GM21717 (cell line): ENCODE measurements at regions not wholly inside any gene's neighbourhood (a gene's known extent, or its start where the extent isn't known, plus 50 kb on each side); places are given as distances from the start of the nearest gene placed in this dataset.

ENCODE experiments used
- ATAC-seq: cut with Tn5 transposase; IDR thresholded peaks from one replicate; pipeline ENCODE4 v1.9.1; 2021; ENCODE audit warnings: mild to moderate bottlenecking, moderate library complexity; ENCODE audit not compliant: unreplicated experiment

GRCh38 chr9:78491402-78491801, 194.5 kb downstream of the PSAT1 start:
- ATAC-seq: no peak

GRCh38 chr9:78493166-78493742, 196.3 kb downstream of the PSAT1 start:
- ATAC-seq: no peak

DNA sequence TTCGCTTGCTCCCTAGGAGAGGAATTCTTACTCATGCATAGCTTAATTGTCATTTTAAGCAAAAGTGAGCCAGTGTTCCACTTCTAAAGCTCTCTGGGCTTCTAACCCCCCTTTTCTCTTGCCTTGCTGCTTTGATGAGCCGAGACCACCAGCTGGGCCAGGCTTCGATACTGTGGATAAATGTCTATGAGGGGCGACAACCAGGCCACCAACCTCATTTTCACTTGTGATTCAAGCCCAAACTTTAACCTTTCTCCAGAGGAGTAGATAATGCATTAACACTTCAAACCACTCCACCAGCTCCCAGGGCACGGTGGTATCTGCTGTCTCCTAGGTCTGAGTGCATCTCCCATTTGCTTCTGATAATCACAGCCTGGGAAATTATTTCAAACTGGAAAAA, 205.6 kb downstream of the PSAT1 start:
- ATAC-seq: no peak

DNA sequence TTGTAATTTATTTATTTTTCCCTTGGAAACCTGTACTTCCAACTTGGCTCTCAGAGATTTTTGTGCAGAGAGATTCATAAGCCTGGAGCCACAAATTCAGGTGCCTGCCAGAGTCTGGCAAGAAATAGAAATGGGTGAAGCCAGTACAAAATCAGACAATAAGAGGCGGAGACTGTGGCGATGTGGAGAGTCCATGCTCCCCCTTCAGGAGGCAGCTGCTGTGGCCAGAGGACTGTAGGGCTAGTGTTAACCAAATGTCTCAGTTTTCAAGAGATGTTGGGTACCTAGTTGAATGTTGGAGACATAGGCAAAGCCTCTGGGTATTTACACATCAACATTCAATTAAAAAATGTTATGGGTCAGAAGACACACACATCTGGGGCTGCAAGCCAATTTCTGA, 208.6 kb downstream of the PSAT1 start:
- no peak for ATAC-seq

DNA sequence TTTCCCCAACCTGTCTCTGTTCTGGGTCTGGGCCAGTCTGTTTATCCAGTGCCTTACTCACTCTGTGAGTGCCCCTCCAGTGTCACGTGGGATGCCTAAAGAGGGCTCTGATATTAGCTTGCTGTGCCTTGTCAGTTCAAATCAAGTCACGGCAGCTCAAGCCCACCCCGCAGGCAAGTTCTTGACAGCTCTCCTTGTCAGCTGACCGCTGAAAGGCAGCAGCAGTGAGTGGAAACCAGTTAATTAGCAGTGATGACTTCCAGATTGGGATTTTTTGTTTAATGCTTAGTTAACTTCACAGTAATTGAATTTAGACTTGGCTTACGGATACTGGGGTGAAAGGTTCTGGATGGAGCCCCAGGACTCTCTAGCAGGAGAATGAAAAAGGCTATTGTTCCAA, 210.1 kb downstream of the PSAT1 start:
- ATAC-seq: no peak

DNA sequence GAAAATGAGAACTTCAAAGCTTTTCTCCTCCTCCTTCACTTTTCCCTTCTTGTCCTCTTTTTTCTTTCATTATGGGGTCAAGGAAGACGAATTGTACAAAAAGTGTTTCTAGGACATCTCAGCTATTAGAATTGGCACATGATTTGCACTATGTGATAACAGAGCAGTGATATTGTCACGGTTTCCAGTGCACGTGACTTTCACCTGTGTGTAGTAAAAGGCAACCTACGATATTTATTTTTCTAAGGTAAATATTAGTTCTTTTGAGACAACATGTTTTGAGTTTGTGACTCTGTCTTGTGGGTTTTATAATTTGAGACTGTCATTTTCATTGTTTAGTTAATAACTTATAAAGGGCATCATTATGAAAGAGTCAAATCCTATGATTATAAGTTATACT, 213.1 kb downstream of the PSAT1 start:
- ATAC-seq: no peak

DNA sequence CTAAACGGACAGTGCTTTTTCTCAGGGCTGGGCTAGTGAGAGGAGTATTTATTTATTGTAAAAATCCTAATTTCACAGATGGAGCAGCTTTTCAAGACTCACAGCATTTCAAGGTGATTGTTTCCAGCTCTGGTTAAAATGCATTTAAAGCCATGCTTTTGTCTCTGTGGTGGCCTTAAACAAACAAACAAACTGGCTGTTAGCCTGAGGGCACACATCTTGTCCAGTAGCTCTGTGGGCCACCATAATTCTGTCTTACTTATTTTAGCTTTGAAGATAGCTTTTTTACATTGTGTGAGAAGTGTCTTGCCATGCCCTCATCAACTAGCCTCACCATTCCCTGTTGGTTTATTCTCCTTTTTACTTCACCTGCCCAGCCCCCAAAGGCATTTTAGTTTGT, 218.2 kb downstream of the PSAT1 start:
- ATAC-seq: no peak

- no peak for ATAC-seq
Measured at GRCh38 chr9:78519786-78520185, 222.9 kb downstream of the PSAT1 start.

DNA sequence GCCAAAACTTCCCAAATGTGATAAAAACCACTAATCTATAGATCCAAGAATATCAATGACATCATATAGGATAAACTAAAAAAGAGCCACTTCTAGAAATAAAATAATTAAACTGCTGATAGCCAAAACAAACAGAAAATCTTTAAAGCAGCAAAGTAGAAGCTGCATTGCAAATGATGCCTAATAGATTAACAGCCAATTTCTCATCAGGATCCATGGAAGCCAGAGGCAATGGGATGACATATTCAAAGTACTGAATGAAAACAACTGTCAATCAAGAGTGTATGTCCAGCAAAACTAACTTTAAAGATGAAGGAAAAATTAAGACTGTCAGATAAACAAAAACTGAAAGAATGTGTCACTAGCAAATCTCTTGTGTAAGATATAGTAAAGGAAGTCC, 224.8 kb downstream of the PSAT1 start:
- no peak for ATAC-seq

DNA sequence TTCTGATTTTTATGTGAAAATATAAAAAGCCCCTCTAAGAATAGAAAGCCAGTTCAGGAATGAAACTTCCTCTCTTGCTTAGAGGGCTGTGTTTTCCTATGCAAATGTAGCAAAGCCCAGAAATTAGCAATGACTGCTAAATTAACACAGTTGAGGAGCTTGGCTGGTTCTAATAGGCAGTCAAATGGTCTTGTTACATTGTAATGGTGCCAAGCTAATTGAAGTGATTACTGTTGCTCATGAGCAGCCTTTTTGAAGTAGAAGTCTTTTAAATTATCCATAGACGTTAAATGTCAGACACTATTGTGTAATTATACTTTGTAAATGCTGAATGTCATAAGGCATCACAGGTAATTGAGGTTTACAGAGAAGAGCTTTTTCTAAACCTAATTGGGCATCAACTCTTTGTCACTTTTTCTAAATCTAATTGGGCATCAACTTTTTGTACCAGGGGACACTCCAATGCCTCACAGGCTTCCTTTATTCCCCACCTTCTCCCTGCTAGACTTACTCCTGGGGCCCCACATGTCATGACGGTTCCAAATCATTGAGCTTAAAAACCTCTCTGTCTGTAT, 229.1 kb downstream of the PSAT1 start:
- no peak for ATAC-seq

GRCh38 chr9:78533500-78533899, 236.6 kb downstream of the PSAT1 start:
- no peak for ATAC-seq

DNA sequence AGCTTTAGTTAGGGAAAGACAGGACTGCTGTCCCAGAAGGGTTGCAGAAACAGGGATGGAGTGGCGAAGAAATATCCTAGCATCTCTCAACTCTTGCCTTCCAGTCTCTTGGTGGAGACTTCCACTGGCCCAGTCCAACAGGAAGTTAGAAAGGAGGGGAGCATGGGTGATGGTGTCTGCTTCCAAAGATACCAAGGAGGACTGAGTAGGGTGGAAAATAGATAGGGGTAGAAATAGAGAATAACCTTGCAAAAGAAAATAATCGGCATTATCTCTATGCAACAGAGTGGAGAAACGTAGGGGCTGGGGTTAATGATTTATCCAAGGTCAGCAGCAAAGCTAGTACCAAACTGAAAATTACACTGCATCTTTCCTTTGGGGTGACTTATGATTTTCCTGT, 242.3 kb downstream of the PSAT1 start:
- ATAC-seq: no peak

- no peak for ATAC-seq
Measured at GRCh38 chr9:78539904-78540303, 243.0 kb downstream of the PSAT1 start.

- ATAC-seq: no peak
Measured at GRCh38 chr9:78541868-78542443, 245.0 kb downstream of the PSAT1 start.

GRCh38 chr9:78542491-78543181, 245.7 kb downstream of the PSAT1 start:
- no peak for ATAC-seq

- no peak for ATAC-seq
Measured at GRCh38 chr9:78543353-78543752, 246.4 kb downstream of the PSAT1 start.

DNA sequence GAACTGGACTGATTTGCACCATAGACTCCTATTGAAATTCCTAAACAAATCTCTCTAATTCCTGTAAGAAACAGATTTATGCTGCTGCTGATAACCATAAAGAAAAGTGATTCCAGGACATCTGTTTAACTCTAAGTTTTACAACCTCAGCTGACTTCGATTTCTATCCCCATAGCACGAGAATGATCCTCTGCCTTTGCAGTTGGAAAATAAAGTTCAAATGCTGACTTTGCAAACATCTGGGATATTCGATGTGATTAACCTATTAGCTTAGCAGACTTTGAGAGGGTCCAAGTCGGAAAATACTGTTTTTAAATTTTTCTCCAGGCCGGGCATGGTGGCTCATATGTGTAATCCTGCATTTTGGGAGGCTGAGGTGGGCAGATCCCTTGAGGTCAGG, 247.3 kb downstream of the PSAT1 start:
- ATAC-seq: no peak

DNA sequence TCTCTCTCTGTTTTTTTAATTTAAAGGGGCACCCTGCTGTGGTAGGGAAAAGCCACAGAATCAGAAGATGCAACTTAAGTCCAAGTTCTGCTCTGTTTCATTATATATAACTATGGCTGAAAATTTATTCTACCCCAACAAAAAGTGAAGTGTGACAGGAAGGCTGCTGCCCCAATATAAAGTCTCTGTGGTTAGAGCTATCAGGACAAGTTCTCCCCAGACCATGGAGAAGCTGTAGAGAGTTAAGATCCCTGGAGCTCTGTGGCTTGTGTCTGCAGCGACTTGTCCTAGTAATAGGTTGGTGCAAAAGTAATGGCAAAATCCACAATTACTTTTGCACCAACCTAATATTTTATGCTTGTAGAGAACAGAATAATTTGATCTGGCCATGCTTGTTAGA, 250.9 kb downstream of the PSAT1 start:
- no peak for ATAC-seq

DNA sequence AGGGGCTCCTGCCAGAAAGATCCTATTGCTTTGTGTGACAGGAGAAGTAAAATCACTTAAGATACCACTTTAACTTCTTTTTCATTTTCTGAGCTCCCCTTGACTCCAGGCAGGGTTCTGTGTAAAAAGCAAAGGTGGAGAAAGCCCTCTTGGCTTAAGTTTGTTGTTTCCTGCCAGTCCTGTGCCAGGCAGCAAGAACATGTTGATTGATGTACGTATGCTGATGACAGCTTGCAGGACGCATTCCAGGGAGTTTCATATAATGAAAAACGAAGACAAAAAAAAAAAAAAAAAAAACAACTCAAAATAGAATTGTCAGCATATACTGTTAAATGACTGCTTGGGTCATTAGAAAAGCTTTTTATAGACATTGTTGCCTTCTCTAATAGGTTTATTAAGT, 251.7 kb downstream of the PSAT1 start:
- ATAC-seq: no peak

- no peak for ATAC-seq
Measured at GRCh38 chr9:78549711-78550110, 252.8 kb downstream of the PSAT1 start.

DNA sequence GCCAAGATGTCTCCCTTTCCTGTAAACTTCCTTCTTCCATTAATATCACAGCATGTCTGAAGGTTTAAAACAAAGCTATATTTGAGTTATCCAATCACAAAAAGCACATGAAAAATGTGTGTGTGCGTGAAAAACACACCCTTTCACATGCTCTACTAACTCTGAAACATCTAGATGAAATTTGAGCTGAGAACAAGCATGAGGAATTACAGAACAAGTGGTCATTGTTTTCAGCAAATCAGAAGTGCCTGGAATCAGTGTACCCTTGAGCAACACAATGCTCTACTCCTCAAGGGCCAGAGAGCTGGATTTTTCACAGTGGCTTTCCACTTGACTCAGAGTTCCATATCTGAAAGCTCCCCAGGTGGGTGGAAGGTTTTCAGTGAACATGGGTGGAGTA, 255.9 kb downstream of the PSAT1 start:
- no peak for ATAC-seq

GRCh38 chr9:78557540-78557939, 260.6 kb downstream of the PSAT1 start:
- no peak for ATAC-seq
